Mesenchymal stem cell (in vitro differentiated cells and primary cell): ENCODE measurements at regions not wholly inside any gene's neighbourhood (a gene's known extent, or its start where the extent isn't known, plus 50 kb on each side); places are given as distances from the start of the nearest gene placed in this dataset.
"Not testable (repeated sequence)": the region's sequence is repeated elsewhere in the genome, so short reads cannot be mapped to it uniquely, and the experiment has no call there.

ENCODE experiments used
- DNase-seq: peaks from one replicate; pipeline ENCODE4 v3.0.0-alpha.2; 2013
- H2AFZ ChIP-seq: one replicate; pipeline ENCODE4 v1.6.1; 2013; ENCODE audit warnings: low read depth, mild to moderate bottlenecking, control low read depth, inconsistent platforms, low read length, moderate library complexity
- H2AK5ac ChIP-seq: 2 replicates; pipeline ENCODE4 v1.6.1; 2013; ENCODE audit warnings: low read length, moderate library complexity, mild to moderate bottlenecking, inconsistent platforms; ENCODE audit not compliant: severe bottlenecking
- H2BK120ac ChIP-seq: one replicate; pipeline ENCODE4 v1.6.1; 2013; ENCODE audit warnings: low read depth, mild to moderate bottlenecking, inconsistent platforms, low read length, moderate library complexity
- H2BK12ac ChIP-seq, 2 experiments: one replicate each; pipeline ENCODE4 v1.6.1; 2013; ENCODE audit warnings: inconsistent platforms in 2 of 2, low read length in 2 of 2, mild to moderate bottlenecking in 2 of 2, moderate library complexity in 2 of 2, control low read depth in 1 of 2
- H2BK15ac ChIP-seq: one replicate; pipeline ENCODE4 v1.6.1; 2013; ENCODE audit warnings: mild to moderate bottlenecking, low read depth, inconsistent platforms; ENCODE audit not compliant: poor library complexity, severe bottlenecking
- H2BK5ac ChIP-seq: 2 replicates; pipeline ENCODE4 v1.6.1; 2013; ENCODE audit warnings: low read depth, mild to moderate bottlenecking, low read length, control low read depth, inconsistent platforms; ENCODE audit not compliant: poor library complexity, severe bottlenecking
- H3K14ac ChIP-seq, 2 experiments: one replicate each; pipeline ENCODE4 v1.6.1; 2013; ENCODE audit warnings: inconsistent platforms in 2 of 2, low read length in 2 of 2, control low read depth in 1 of 2, mild to moderate bottlenecking in 1 of 2, moderate library complexity in 1 of 2
- H3K18ac ChIP-seq, 2 experiments: one replicate each; pipeline ENCODE4 v1.6.1; 2013; ENCODE audit warnings: inconsistent platforms in 2 of 2, low read length in 2 of 2, control low read depth in 1 of 2, low read depth in 1 of 2, mild to moderate bottlenecking in 1 of 2
- H3K23ac ChIP-seq, 2 experiments: one replicate each; pipeline ENCODE4 v1.6.1; 2013; ENCODE audit warnings: inconsistent platforms in 2 of 2, low read length in 2 of 2, mild to moderate bottlenecking in 2 of 2, moderate library complexity in 2 of 2, control low read depth in 1 of 2
- H3K27ac ChIP-seq: 2 replicates; pipeline ENCODE4 v1.5.1; 2013; ENCODE audit warnings: mild to moderate bottlenecking, moderate library complexity, low read length, control low read depth, inconsistent platforms; ENCODE audit not compliant: poor library complexity, severe bottlenecking
- H3K27me3 ChIP-seq, 2 experiments: 2 replicates each; pipeline versions ENCODE4 v1.6.1 to v1.7.0; 2013; ENCODE audit warnings: low read length in 2 of 2, mild to moderate bottlenecking in 2 of 2, moderate library complexity in 2 of 2, control low read depth in 1 of 2, inconsistent platforms in 1 of 2; ENCODE audit not compliant: control insufficient read depth in 1 of 2, insufficient read depth in 1 of 2
- H3K36me3 ChIP-seq, 2 experiments: 2 replicates each; pipeline versions ENCODE4 v1.6.1 to v1.7.0; 2013; ENCODE audit warnings: low read length in 2 of 2, control low read depth in 1 of 2, inconsistent platforms in 1 of 2, low read depth in 1 of 2, mild to moderate bottlenecking in 1 of 2; ENCODE audit not compliant: insufficient read depth in 2 of 2, control insufficient read depth in 1 of 2
- H3K4ac ChIP-seq, 2 experiments: one replicate each; pipeline ENCODE4 v1.6.1; 2013; ENCODE audit warnings: inconsistent platforms in 2 of 2, low read length in 2 of 2, mild to moderate bottlenecking in 2 of 2, moderate library complexity in 2 of 2, control low read depth in 1 of 2, low read depth in 1 of 2
- H3K4me1 ChIP-seq: 2 replicates; pipeline ENCODE4 v1.6.1; 2013; ENCODE audit warnings: low read depth, low read length, control low read depth; ENCODE audit not compliant: control insufficient read depth, insufficient read depth
- H3K4me2 ChIP-seq: 2 replicates; pipeline ENCODE4 v1.6.1; 2013; ENCODE audit warnings: low read length, mild to moderate bottlenecking, inconsistent platforms; ENCODE audit not compliant: poor library complexity, severe bottlenecking
- H3K4me3 ChIP-seq, 2 experiments: 2 replicates each; pipeline versions ENCODE4 v1.5.1 to v1.7.0; 2013; ENCODE audit warnings: low read length in 2 of 2, mild to moderate bottlenecking in 2 of 2, control low read depth in 1 of 2, low read depth in 1 of 2; ENCODE audit not compliant: insufficient read depth in 1 of 2
- H3K79me1 ChIP-seq: replicated peaks from 2 replicates; pipeline ENCODE4 v1.6.1; 2013; ENCODE audit warnings: mild to moderate bottlenecking, control low read depth, low read length, inconsistent platforms; ENCODE audit not compliant: poor library complexity, severe bottlenecking
- H3K9ac ChIP-seq: 2 replicates; pipeline ENCODE4 v1.7.0; 2013; ENCODE audit warnings: mild to moderate bottlenecking, low read length, moderate library complexity
- H3K9me3 ChIP-seq: 2 replicates; pipeline ENCODE4 v1.7.0; 2013; ENCODE audit warnings: mild to moderate bottlenecking, low read length; ENCODE audit not compliant: control insufficient read depth
- H4K8ac ChIP-seq: one replicate; pipeline ENCODE4 v1.6.1; 2013; ENCODE audit warnings: inconsistent platforms, mild to moderate bottlenecking, low read length, moderate library complexity
- H4K91ac ChIP-seq: one replicate; pipeline ENCODE4 v1.6.1; 2013; ENCODE audit warnings: mild to moderate bottlenecking, low read length, inconsistent platforms
- WGBS: methylation state at CpG from one replicate; pipeline ENCODE4 v1.1.7; 2013; ENCODE audit warnings: mixed read lengths; 5-methylcytosine and 5-hydroxymethylcytosine counted together

GRCh38 chrX:46130247-46130646 is 415.0 kb downstream of the ZNF674 start:
- 79% methylated on average over 3 of the region's 6 CpGs for WGBS
- H3K9me3 ChIP-seq, result no peaks in the 10 kb centered on the region
- no peak for DNase-seq
- no peak overlapping the region for H4K91ac ChIP-seq
- no peak overlapping the region for H3K9ac ChIP-seq
- no peak overlapping the region for H2BK5ac ChIP-seq
- no peaks in the 10 kb centered on the region for H3K79me1 ChIP-seq
- H2BK120ac ChIP-seq, result no peak overlapping the region
- H2AK5ac ChIP-seq, result no peak overlapping the region
- peaks cover 0 to 43% of the 10 kb centered on the region in 2 experiments for H3K27me3 ChIP-seq
- no peaks in the 10 kb centered on the region for H3K36me3 ChIP-seq
- no peak overlapping the region for H3K18ac ChIP-seq
- no peaks in the 10 kb centered on the region for H3K4me1 ChIP-seq
- no peak overlapping the region for H3K23ac ChIP-seq
- no peak overlapping the region for H4K8ac ChIP-seq
- H2AFZ ChIP-seq, result no peak overlapping the region
- no peak overlapping the region for H2BK15ac ChIP-seq
- no peak overlapping the region for H2BK12ac ChIP-seq
- H3K27ac ChIP-seq, result no peak overlapping the region
- H3K14ac ChIP-seq, result no peak overlapping the region
- no peak overlapping the region for H3K4me2 ChIP-seq
- H3K4me3 ChIP-seq, result no peak overlapping the region
- no peak overlapping the region for H3K4ac ChIP-seq

GRCh38 chrX:46125111-46125510 is 420.1 kb downstream of the ZNF674 start:
- H4K8ac ChIP-seq, result no peak overlapping the region
- no peak overlapping the region for H3K18ac ChIP-seq
- no peak overlapping the region for H4K91ac ChIP-seq
- H3K79me1 ChIP-seq, result no peaks in the 10 kb centered on the region
- no peak overlapping the region for H2AK5ac ChIP-seq
- H3K4me1 ChIP-seq, result no peaks in the 10 kb centered on the region
- H3K27ac ChIP-seq, result no peak overlapping the region
- H2BK5ac ChIP-seq, result no peak overlapping the region
- no CpG with 5 or more reads among the region's 1 CpG for WGBS
- no peak overlapping the region for H3K23ac ChIP-seq
- H3K4me2 ChIP-seq, result no peak overlapping the region
- H2AFZ ChIP-seq, result no peak overlapping the region
- no peak overlapping the region for H3K14ac ChIP-seq
- H2BK15ac ChIP-seq, result no peak overlapping the region
- no peak overlapping the region for H3K4me3 ChIP-seq
- peak; percentile 2 for DNase-seq
- no peak overlapping the region for H2BK120ac ChIP-seq
- H3K36me3 ChIP-seq, result no peaks in the 10 kb centered on the region
- no peak overlapping the region for H2BK12ac ChIP-seq
- no peak overlapping the region for H3K9ac ChIP-seq
- no peak overlapping the region for H3K4ac ChIP-seq
- H3K9me3 ChIP-seq, result peaks cover 4% of the 10 kb centered on the region
- H3K27me3 ChIP-seq, result peaks cover 0 to 32% of the 10 kb centered on the region in 2 experiments

DNA sequence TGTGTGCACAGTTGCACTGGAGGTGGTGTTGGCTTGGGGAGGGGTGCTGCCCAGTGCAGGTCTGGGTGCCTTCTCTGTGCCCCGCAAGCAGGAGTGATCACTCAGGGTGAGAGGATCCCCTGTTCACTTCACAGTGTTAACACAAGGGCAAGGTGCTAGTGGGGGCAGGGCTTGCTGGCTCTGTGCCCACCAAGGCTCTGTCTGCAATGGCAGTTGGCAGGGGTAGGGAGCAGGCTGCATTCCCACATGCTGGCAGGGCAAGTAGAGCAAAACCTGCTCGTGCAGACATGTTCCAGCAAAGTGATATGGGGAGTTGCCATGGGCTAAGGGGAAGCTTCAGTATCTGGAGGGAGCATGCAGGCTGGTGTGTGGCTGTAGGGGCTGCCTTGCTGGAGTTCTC is 428.0 kb downstream of the ZNF674 start:
- no peak overlapping the region for H2AK5ac ChIP-seq
- no peak for DNase-seq

GRCh38 chrX:46087310-46087709 is 457.9 kb downstream of the ZNF674 start:
- not testable (repeated sequence) for H3K79me1 ChIP-seq, H3K4me2 ChIP-seq, H2BK15ac ChIP-seq, H3K36me3 ChIP-seq, H3K27ac ChIP-seq, H4K8ac ChIP-seq, H2BK12ac ChIP-seq, H2BK5ac ChIP-seq, H4K91ac ChIP-seq, DNase-seq, H3K9ac ChIP-seq, H3K4me1 ChIP-seq, H3K14ac ChIP-seq, H3K18ac ChIP-seq, H2AK5ac ChIP-seq, H2AFZ ChIP-seq, H3K4me3 ChIP-seq, H3K9me3 ChIP-seq, H2BK120ac ChIP-seq, H3K4ac ChIP-seq, H3K23ac ChIP-seq
- H3K27me3 ChIP-seq, result peaks cover 0 to 19% of the 10 kb centered on the region in 2 experiments
- WGBS, result 57% methylated on average over 6 of the region's 6 CpGs

More for the DNA sequence above, 428.0 kb downstream of the ZNF674 start:
- no peak overlapping the region for H3K18ac ChIP-seq
- H3K23ac ChIP-seq, result no peak overlapping the region
- H3K27ac ChIP-seq, result no peak overlapping the region
- H4K91ac ChIP-seq, result no peak overlapping the region
- H2BK15ac ChIP-seq, result no peak overlapping the region
- no peaks in the 10 kb centered on the region for H3K4me1 ChIP-seq
- H3K27me3 ChIP-seq, result peaks cover 0 to 43% of the 10 kb centered on the region in 2 experiments
- H2BK12ac ChIP-seq, result no peak overlapping the region
- H2BK120ac ChIP-seq, result no peak overlapping the region
- no peaks in the 10 kb centered on the region for H3K36me3 ChIP-seq
- H2BK5ac ChIP-seq, result no peak overlapping the region
- H3K4me2 ChIP-seq, result no peak overlapping the region
- no peak overlapping the region for H2AFZ ChIP-seq
- no peak overlapping the region for H3K9ac ChIP-seq
- no peak overlapping the region for H3K14ac ChIP-seq
- H3K4me3 ChIP-seq, result no peak overlapping the region
- 63% methylated on average over 1 of the region's 2 CpGs for WGBS
- H3K79me1 ChIP-seq, result no peaks in the 10 kb centered on the region
- H4K8ac ChIP-seq, result no peak overlapping the region
- H3K4ac ChIP-seq, result no peak overlapping the region
- H3K9me3 ChIP-seq, result no peaks in the 10 kb centered on the region
